ENCODE measurements at regions not wholly inside any gene's neighbourhood (a gene's known extent, or its start where the extent isn't known, plus 50 kb on each side); places are given as distances from the start of the nearest gene placed in this dataset.

- Histone ChIP-seq H3K36me3 (ENCODE audit: low read depth) (no peaks in the 10 kb centered on the region), H3K27ac (ENCODE audit: poor library complexity, severe bottlenecking) (no peak overlapping the region), H3K4me3 (ENCODE audit: severe bottlenecking) (no peak overlapping the region), H3K4me1 (ENCODE audit: insufficient read depth, poor library complexity, severe bottlenecking) (no peaks in the 10 kb centered on the region), H3K9me3 (ENCODE audit: severe bottlenecking) (no peaks in the 10 kb centered on the region), H3K27me3 (ENCODE audit: insufficient read depth, poor library complexity, severe bottlenecking) (no peaks in the 10 kb centered on the region)
- no peak for TF ChIP-seq CTCF (IDR thresholded peaks at IDR 0.05; ENCODE audit: poor library complexity, severe bottlenecking)
- no peak for ATAC-seq (ENCODE audit: low read depth)
- DNase-seq (ENCODE audit: low spot score), result no peak
These were observed 296.2 kb upstream of the CDH5 start for GRCh38 chr16:66070140-66070917.

GRCh38 chr16:66069587-66069986 is 296.9 kb upstream of the CDH5 start:
- no peak for DNase-seq (ENCODE audit: low spot score)
- no peaks in the 10 kb centered on the region for H3K9me3 ChIP-seq (ENCODE audit: severe bottlenecking)
- ATAC-seq (ENCODE audit: low read depth), result no peak
- no peak overlapping the region for H3K27ac ChIP-seq (ENCODE audit: poor library complexity, severe bottlenecking)
- no peak for TF ChIP-seq CTCF (IDR thresholded peaks at IDR 0.05; ENCODE audit: poor library complexity, severe bottlenecking)
- no peaks in the 10 kb centered on the region for H3K27me3 ChIP-seq (ENCODE audit: insufficient read depth, poor library complexity, severe bottlenecking)
- no peak overlapping the region for H3K4me3 ChIP-seq (ENCODE audit: severe bottlenecking)
- H3K36me3 ChIP-seq (ENCODE audit: low read depth), result no peaks in the 10 kb centered on the region
- no peaks in the 10 kb centered on the region for H3K4me1 ChIP-seq (ENCODE audit: insufficient read depth, poor library complexity, severe bottlenecking)

GRCh38 chr16:66066404-66066803 is 300.1 kb upstream of the CDH5 start:
- Histone ChIP-seq H3K27ac (ENCODE audit: poor library complexity, severe bottlenecking) (no peak overlapping the region), H3K27me3 (ENCODE audit: insufficient read depth, poor library complexity, severe bottlenecking) (no peaks in the 10 kb centered on the region), H3K9me3 (ENCODE audit: severe bottlenecking) (no peaks in the 10 kb centered on the region), H3K4me1 (ENCODE audit: insufficient read depth, poor library complexity, severe bottlenecking) (no peaks in the 10 kb centered on the region), H3K4me3 (ENCODE audit: severe bottlenecking) (no peak overlapping the region), H3K36me3 (ENCODE audit: low read depth) (no peaks in the 10 kb centered on the region)
- ATAC-seq (ENCODE audit: low read depth), result no peak
- TF ChIP-seq CTCF (IDR thresholded peaks at IDR 0.05; ENCODE audit: poor library complexity, severe bottlenecking), result no peak
- no peak for DNase-seq (ENCODE audit: low spot score)

- no peaks in the 10 kb centered on the region for H3K9me3 ChIP-seq (ENCODE audit: severe bottlenecking)
- no peaks in the 10 kb centered on the region for H3K36me3 ChIP-seq (ENCODE audit: low read depth)
- DNase-seq (ENCODE audit: low spot score) (no peak), ATAC-seq (ENCODE audit: low read depth) (no peak)
- no peaks in the 10 kb centered on the region for H3K27me3 ChIP-seq (ENCODE audit: insufficient read depth, poor library complexity, severe bottlenecking)
- H3K4me1 ChIP-seq (ENCODE audit: insufficient read depth, poor library complexity, severe bottlenecking), result no peaks in the 10 kb centered on the region
- H3K27ac ChIP-seq (ENCODE audit: poor library complexity, severe bottlenecking), result no peak overlapping the region
- no peak overlapping the region for H3K4me3 ChIP-seq (ENCODE audit: severe bottlenecking)
- TF ChIP-seq CTCF (IDR thresholded peaks at IDR 0.05; ENCODE audit: poor library complexity, severe bottlenecking), result no peak
These were observed 300.6 kb upstream of the CDH5 start for GRCh38 chr16:66065925-66066324.

GRCh38 chr16:66064801-66065530 is 301.5 kb upstream of the CDH5 start:
- no peak for ATAC-seq (ENCODE audit: low read depth)
- no peak for DNase-seq (ENCODE audit: low spot score)

More at GRCh38 chr16:66064801-66065530, 301.5 kb upstream of the CDH5 start:
- no peak overlapping the region for H3K4me3 ChIP-seq (ENCODE audit: severe bottlenecking)
- no peaks in the 10 kb centered on the region for H3K27me3 ChIP-seq (ENCODE audit: insufficient read depth, poor library complexity, severe bottlenecking)
- TF ChIP-seq CTCF (IDR thresholded peaks at IDR 0.05; ENCODE audit: poor library complexity, severe bottlenecking), result no peak
- no peak overlapping the region for H3K27ac ChIP-seq (ENCODE audit: poor library complexity, severe bottlenecking)
- no peaks in the 10 kb centered on the region for H3K9me3 ChIP-seq (ENCODE audit: severe bottlenecking)
- H3K36me3 ChIP-seq (ENCODE audit: low read depth), result no peaks in the 10 kb centered on the region
- H3K4me1 ChIP-seq (ENCODE audit: insufficient read depth, poor library complexity, severe bottlenecking), result no peaks in the 10 kb centered on the region
